Fibroblast of lung (primary cell): ENCODE measurements at regions not wholly inside any gene's neighbourhood (a gene's known extent, or its start where the extent isn't known, plus 50 kb on each side); places are given as distances from the start of the nearest gene placed in this dataset.

ENCODE experiments used
- CTCF ChIP-seq, 2 donors: IDR thresholded peaks in 1 of 2; conservative IDR thresholded peaks in 1 of 2; 1 replicate in 1 of 2; 2 replicates in 1 of 2; pipeline ENCODE4 v1.5.1; 2011 to 2012; ENCODE audit warnings: low read length in 2 of 2, control low read depth in 1 of 2, inconsistent platforms in 1 of 2, low read depth in 1 of 2, mild to moderate bottlenecking in 1 of 2
- EZH2 ChIP-seq: IDR thresholded peaks from 2 replicates; pipeline ENCODE4 v1.5.1; 2012; ENCODE audit warnings: low read length, control low read depth, mild to moderate bottlenecking; ENCODE audit errors: missing control alignments

GRCh38 chr21:21851657-21852056 is 853.4 kb downstream of the NCAM2 start:
- TF ChIP-seq CTCF (conservative IDR thresholded peaks at IDR 0.05 in 1 of 2, IDR thresholded peaks at IDR 0.05 in 1 of 2; ENCODE audit: low read depth in 1 of 2, low read length in 2 of 2) (no peak), EZH2 (no peak)
